HG02571 (cell line): ENCODE measurements at regions not wholly inside any gene's neighbourhood (a gene's known extent, or its start where the extent isn't known, plus 50 kb on each side); places are given as distances from the start of the nearest gene placed in this dataset.
"Not testable (repeated sequence)": the region's sequence is repeated elsewhere in the genome, so short reads cannot be mapped to it uniquely, and the experiment has no call there.

Source experiments
- ATAC-seq: cut with Tn5 transposase; IDR thresholded peaks from one replicate; pipeline ENCODE4 v1.9.1; 2021; ENCODE audit warnings: mild to moderate bottlenecking, moderate library complexity; ENCODE audit not compliant: unreplicated experiment

- no peak for ATAC-seq
Observed at GRCh38 chr2:194491409-194492115, 1165.5 kb upstream of the SLC39A10 start.

GRCh38 chr2:194486326-194486725, 1170.7 kb upstream of the SLC39A10 start:
- ATAC-seq = no peak

- ATAC-seq = no peak
Observed at GRCh38 chr2:194483041-194483440, 1174.0 kb upstream of the SLC39A10 start.

- ATAC-seq = no peak
Observed at GRCh38 chr2:194465641-194466040, 1191.4 kb upstream of the SLC39A10 start.

GRCh38 chr2:194464964-194465638, 1191.9 kb upstream of the SLC39A10 start:
- ATAC-seq = no peak

- ATAC-seq = not testable (repeated sequence)
Observed at GRCh38 chr2:194462883-194463282, 1194.1 kb upstream of the SLC39A10 start.

GRCh38 chr2:194455358-194455757, 1201.7 kb upstream of the SLC39A10 start:
- ATAC-seq = no peak

- no peak for ATAC-seq
Observed at GRCh38 chr2:194452504-194452903, 1204.5 kb upstream of the SLC39A10 start.

GRCh38 chr2:194445226-194445625, 1211.8 kb upstream of the SLC39A10 start:
- ATAC-seq = no peak

GRCh38 chr2:194443926-194444325, 1213.1 kb upstream of the SLC39A10 start:
- ATAC-seq = no peak

- no peak for ATAC-seq
Observed at GRCh38 chr2:194424683-194425209, 1232.3 kb upstream of the SLC39A10 start.

- ATAC-seq = no peak
Observed at GRCh38 chr2:194411221-194411620, 1245.8 kb upstream of the SLC39A10 start.

- no peak for ATAC-seq
Observed at GRCh38 chr2:194395818-194396217, 1261.2 kb upstream of the SLC39A10 start.

- ATAC-seq = no peak
Observed at GRCh38 chr2:194385376-194385775, 1271.7 kb upstream of the SLC39A10 start.

GRCh38 chr2:194383401-194383800, 1273.6 kb upstream of the SLC39A10 start:
- ATAC-seq = no peak

GRCh38 chr2:194382221-194382620, 1274.8 kb upstream of the SLC39A10 start:
- no peak for ATAC-seq

GRCh38 chr2:194380011-194380410, 1277.0 kb upstream of the SLC39A10 start:
- ATAC-seq = no peak

GRCh38 chr2:194367390-194367789, 1289.6 kb upstream of the SLC39A10 start:
- ATAC-seq = not testable (repeated sequence)

GRCh38 chr2:194363878-194364277, 1293.1 kb upstream of the SLC39A10 start:
- ATAC-seq = no peak

- no peak for ATAC-seq
Observed at GRCh38 chr2:194363295-194363694, 1293.7 kb upstream of the SLC39A10 start.

- no peak for ATAC-seq
Observed at GRCh38 chr2:194352505-194352904, 1304.5 kb upstream of the SLC39A10 start.

- ATAC-seq = no peak
Observed at GRCh38 chr2:194346193-194346592, 1310.8 kb upstream of the SLC39A10 start.
